ENCODE measurements at regions not wholly inside any gene's neighbourhood (a gene's known extent, or its start where the extent isn't known, plus 50 kb on each side); places are given as distances from the start of the nearest gene placed in this dataset.

GRCh38 chr9:119938871-119939270 is 569.6 kb upstream of the BRINP1 start:
- Histone ChIP-seq H2AFZ (ENCODE audit: low read depth, low read length) (no peak overlapping the region), H3K9me1 (replicated peaks; ENCODE audit: control insufficient read depth, extremely low read depth, insufficient read depth, low read length) (no peaks in the 10 kb centered on the region), H3K9ac (replicated peaks; ENCODE audit: extremely low read depth, insufficient read depth, low read length) (no peak overlapping the region), H3K4me1 (ENCODE audit: control insufficient read depth, extremely low read depth, insufficient read depth, low read length) (no peaks in the 10 kb centered on the region), H3K4me2 (ENCODE audit: insufficient read depth, low read length) (no peak overlapping the region), H3K27me3 (ENCODE audit: control insufficient read depth in 2 of 2, insufficient read depth in 2 of 2, low read length in 2 of 2) (no peaks in the 10 kb centered on the region), H3K27ac (ENCODE audit: insufficient read depth, low read depth, low read length) (no peak overlapping the region), H3K36me3 (ENCODE audit: control insufficient read depth in 2 of 2, extremely low read depth in 1 of 2, insufficient read depth in 2 of 2, low read length in 2 of 2) (no peaks in the 10 kb centered on the region), H3K79me2 (ENCODE audit: control insufficient read depth, insufficient read depth, low read length) (no peaks in the 10 kb centered on the region), H3K4me3 (replicated peaks in 1 of 3; ENCODE audit: insufficient read depth in 1 of 3, low read depth in 1 of 3, low read length in 3 of 3) (no peak overlapping the region), H4K20me1 (replicated peaks; ENCODE audit: control insufficient read depth, extremely low read depth, insufficient read depth, low read length) (no peaks in the 10 kb centered on the region), H3K9me3 (replicated peaks; ENCODE audit: control insufficient read depth, insufficient read depth, low read length) (no peaks in the 10 kb centered on the region)
- dilution Hi-C loops (cut with MboI; ENCODE audit: extremely low pct_ligation_motif_present, low sequenced_read_pairs): no loop called here
- FAIRE-seq (no peak), DNase-seq (ENCODE audit: low read depth, low spot score) (no peak)
- TF ChIP-seq CTCF (IDR thresholded peaks at IDR 0.05; ENCODE audit: extremely low read depth in 1 of 2, insufficient read depth in 1 of 2, low read depth in 1 of 2, low read length in 2 of 2) (no peak), FOS (IDR thresholded peaks at IDR 0.05; ENCODE audit: borderline replicate concordance, insufficient read depth, low read length) (no peak), JUN (IDR thresholded peaks at IDR 0.05; ENCODE audit: borderline replicate concordance, insufficient read depth, insufficient read length, low read depth) (no peak), POLR2A (IDR thresholded peaks at IDR 0.05; ENCODE audit: low read depth, low read length) (no peak)
- BruUV-seq (replicated peaks): no TSS peak
- ChIA-PET POLR2A (no interaction called here), CTCF (no interaction called here)
- intact Hi-C loops (cut with micrococcal nuclease): no loop called here

GRCh38 chr9:119934497-119934896 is 565.3 kb upstream of the BRINP1 start:
- Histone ChIP-seq H3K4me2 (ENCODE audit: insufficient read depth, low read length) (no peak overlapping the region), H3K36me3 (ENCODE audit: control insufficient read depth in 2 of 2, extremely low read depth in 1 of 2, insufficient read depth in 2 of 2, low read length in 2 of 2) (no peaks in the 10 kb centered on the region), H3K4me3 (replicated peaks in 1 of 3; ENCODE audit: insufficient read depth in 1 of 3, low read depth in 1 of 3, low read length in 3 of 3) (no peak overlapping the region), H3K9ac (replicated peaks; ENCODE audit: extremely low read depth, insufficient read depth, low read length) (no peak overlapping the region), H3K79me2 (ENCODE audit: control insufficient read depth, insufficient read depth, low read length) (no peaks in the 10 kb centered on the region), H3K9me3 (replicated peaks; ENCODE audit: control insufficient read depth, insufficient read depth, low read length) (no peaks in the 10 kb centered on the region), H3K4me1 (ENCODE audit: control insufficient read depth, extremely low read depth, insufficient read depth, low read length) (no peaks in the 10 kb centered on the region), H3K9me1 (replicated peaks; ENCODE audit: control insufficient read depth, extremely low read depth, insufficient read depth, low read length) (no peaks in the 10 kb centered on the region), H3K27me3 (ENCODE audit: control insufficient read depth in 2 of 2, insufficient read depth in 2 of 2, low read length in 2 of 2) (no peaks in the 10 kb centered on the region), H4K20me1 (replicated peaks; ENCODE audit: control insufficient read depth, extremely low read depth, insufficient read depth, low read length) (no peaks in the 10 kb centered on the region), H3K27ac (ENCODE audit: insufficient read depth, low read depth, low read length) (no peak overlapping the region), H2AFZ (ENCODE audit: low read depth, low read length) (no peak overlapping the region)
- intact Hi-C loops (cut with micrococcal nuclease) (no loop called here), dilution Hi-C loops (cut with MboI; ENCODE audit: extremely low pct_ligation_motif_present, low sequenced_read_pairs) (no loop called here)
- POLR2A ChIA-PET: no interaction called here
- FAIRE-seq (no peak), DNase-seq (ENCODE audit: low read depth, low spot score) (no peak)
- CTCF ChIA-PET: no interaction called here
- no peak for TF ChIP-seq CTCF (IDR thresholded peaks at IDR 0.05; ENCODE audit: extremely low read depth in 1 of 2, insufficient read depth in 1 of 2, low read depth in 1 of 2, low read length in 2 of 2)
- no peak for TF ChIP-seq GATA2 (IDR thresholded peaks at IDR 0.05; ENCODE audit: insufficient read depth, insufficient read length, low read depth, low read length)
- TF ChIP-seq FOS (IDR thresholded peaks at IDR 0.05; ENCODE audit: borderline replicate concordance, insufficient read depth, low read length): no peak
- no peak for TF ChIP-seq EZH2 (IDR thresholded peaks at IDR 0.05; ENCODE audit: borderline replicate concordance, low read depth, low read length, severe bottlenecking)
- no peak for TF ChIP-seq JUN (IDR thresholded peaks at IDR 0.05; ENCODE audit: borderline replicate concordance, insufficient read depth, insufficient read length, low read depth)
- TF ChIP-seq, protein P1, sequence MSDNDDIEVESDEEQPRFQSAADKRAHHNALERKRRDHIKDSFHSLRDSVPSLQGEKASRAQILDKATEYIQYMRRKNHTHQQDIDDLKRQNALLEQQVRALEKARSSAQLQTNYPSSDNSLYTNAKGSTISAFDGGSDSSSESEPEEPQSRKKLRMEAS (IDR thresholded peaks at IDR 0.05; ENCODE audit: insufficient read depth, insufficient read length): no peak
- TF ChIP-seq POLR2A (IDR thresholded peaks at IDR 0.05; ENCODE audit: low read depth, low read length): no peak
- BruUV-seq (replicated peaks): no TSS peak

Measured in endothelial cell of umbilical vein (primary cell).